AG09309 (cell line): ENCODE measurements at regions not wholly inside any gene's neighbourhood (a gene's known extent, or its start where the extent isn't known, plus 50 kb on each side); places are given as distances from the start of the nearest gene placed in this dataset.

Source experiments
- DNase-seq: peaks from one replicate; pipeline ENCODE4 v3.0.0-alpha.2; 2010; ENCODE audit warnings: low read depth
- H3K4me3 ChIP-seq: 2 replicates; pipeline ENCODE4 v1.5.1; 2011; ENCODE audit warnings: mild to moderate bottlenecking, low read depth, low read length, moderate library complexity; ENCODE audit not compliant: control insufficient read depth
- CTCF ChIP-seq: IDR thresholded peaks from 2 replicates; pipeline ENCODE4 v1.5.1; 2011; ENCODE audit warnings: mild to moderate bottlenecking, low read depth, low read length, inconsistent platforms; ENCODE audit not compliant: insufficient read depth, control insufficient read depth; ENCODE audit errors: missing control alignments

- H3K4me3 ChIP-seq: no peak overlapping the region
- no peak for TF ChIP-seq CTCF
- DNase-seq: no peak
These were observed 535.4 kb downstream of the ANKRD7 start for GRCh38 chr7:118759921-118760320.

- no peak overlapping the region for H3K4me3 ChIP-seq
- DNase-seq: no peak
- no peak for TF ChIP-seq CTCF
These were observed 537.9 kb downstream of the ANKRD7 start for GRCh38 chr7:118762451-118762850.

- no peak for DNase-seq
- H3K4me3 ChIP-seq: no peak overlapping the region
- TF ChIP-seq CTCF: no peak
These were observed 539.7 kb downstream of the ANKRD7 start for GRCh38 chr7:118764221-118764620.

- no peak overlapping the region for H3K4me3 ChIP-seq
- no peak for TF ChIP-seq CTCF
These were observed 547.2 kb downstream of the ANKRD7 start for GRCh38 chr7:118771672-118772071.

GRCh38 chr7:118777308-118777707 is 552.8 kb downstream of the ANKRD7 start:
- no peak for TF ChIP-seq CTCF
- DNase-seq: no peak
- H3K4me3 ChIP-seq: no peak overlapping the region

More at GRCh38 chr7:118771672-118772071, 547.2 kb downstream of the ANKRD7 start:
- no peak for DNase-seq

- no peak for TF ChIP-seq CTCF
- no peak for DNase-seq
- H3K4me3 ChIP-seq: no peak overlapping the region
These were observed 568.2 kb downstream of the ANKRD7 start for GRCh38 chr7:118792682-118793081.

- no peak for TF ChIP-seq CTCF
- H3K4me3 ChIP-seq: no peak overlapping the region
- DNase-seq: no peak
These were observed 569.1 kb downstream of the ANKRD7 start for GRCh38 chr7:118793582-118793981.
